Colonic mucosa (tissue), 4 donors: ENCODE measurements at regions not wholly inside any gene's neighbourhood (a gene's known extent, or its start where the extent isn't known, plus 50 kb on each side); places are given as distances from the start of the nearest gene placed in this dataset.

ENCODE experiments used
- DNase-seq: peaks from one replicate; pipeline ENCODE4 v3.0.0-alpha.2; 2020
- H3K27ac ChIP-seq: fragments of 200-600 bp; one replicate; pipeline ENCODE4 v1.8.0; 2021
- H3K27me3 ChIP-seq: fragments of 200-600 bp; one replicate; pipeline ENCODE4 v1.8.0; 2021
- H3K36me3 ChIP-seq: fragments of 200-600 bp; one replicate; pipeline ENCODE4 v1.8.0; 2021
- H3K4me1 ChIP-seq: fragments of 200-600 bp; one replicate; pipeline ENCODE4 v1.8.0; 2021; ENCODE audit warnings: mild to moderate bottlenecking
- H3K4me3 ChIP-seq: fragments of 200-600 bp; one replicate; pipeline ENCODE4 v1.8.0; 2021
- H3K9ac ChIP-seq, 2 donors: one replicate each; pipeline ENCODE4 v1.7.0; 2013; ENCODE audit warnings: control low read depth in 2 of 2, low read depth in 2 of 2, low read length in 2 of 2
- H3K9me3 ChIP-seq: fragments of 200-600 bp; one replicate; pipeline ENCODE4 v1.8.0; 2021
- intact Hi-C: fragments of 100-400 bp; cut with DNase I; formaldehyde crosslinking; loops from one replicate; pipeline ENCODE4 v1.14.1; 2022
- TF ChIP-seq, protein P1 (sequence below): fragments of 200-600 bp; IDR thresholded peaks from one replicate; pipeline ENCODE4 v1.8.0; 2022; ENCODE audit warnings: antibody characterized with exemption, mild to moderate bottlenecking
- donor health status: healthy.
- donor health status: DM: no; HTN: no; CAD: no.
- donor health status: DM: no; HTN: no; CAD: no.

DNA sequence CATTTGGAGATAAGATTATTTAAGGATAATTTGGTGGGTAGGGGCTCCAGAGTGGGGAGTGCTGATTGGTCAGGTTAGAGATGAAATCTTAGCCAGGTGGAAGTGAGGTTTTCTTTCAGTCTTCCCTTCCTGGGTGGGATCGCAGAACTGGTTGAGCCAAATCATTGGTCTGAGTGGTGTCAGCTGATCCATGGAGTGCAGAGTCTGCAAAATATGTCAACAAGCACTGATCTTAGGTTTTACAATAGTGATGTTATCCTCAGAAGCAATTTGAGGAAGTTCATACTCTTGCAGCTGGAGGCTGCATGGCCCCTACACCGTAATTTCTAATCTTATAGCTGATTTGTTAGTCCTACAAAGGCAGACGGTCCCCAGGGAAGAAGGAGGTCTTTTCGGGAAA, 1483.4 kb upstream of the ZEB2 start:
- no peak for DNase-seq
- intact Hi-C loops: no loop called here
- Histone ChIP-seq H3K9ac (no peak overlapping the region), H3K9me3 (no peaks in the 10 kb centered on the region), H3K27ac (no peak overlapping the region), H3K27me3 (no peaks in the 10 kb centered on the region), H3K4me3 (no peak overlapping the region), H3K4me1 (no peaks in the 10 kb centered on the region), H3K36me3 (no peaks in the 10 kb centered on the region)
- TF ChIP-seq, protein P1, sequence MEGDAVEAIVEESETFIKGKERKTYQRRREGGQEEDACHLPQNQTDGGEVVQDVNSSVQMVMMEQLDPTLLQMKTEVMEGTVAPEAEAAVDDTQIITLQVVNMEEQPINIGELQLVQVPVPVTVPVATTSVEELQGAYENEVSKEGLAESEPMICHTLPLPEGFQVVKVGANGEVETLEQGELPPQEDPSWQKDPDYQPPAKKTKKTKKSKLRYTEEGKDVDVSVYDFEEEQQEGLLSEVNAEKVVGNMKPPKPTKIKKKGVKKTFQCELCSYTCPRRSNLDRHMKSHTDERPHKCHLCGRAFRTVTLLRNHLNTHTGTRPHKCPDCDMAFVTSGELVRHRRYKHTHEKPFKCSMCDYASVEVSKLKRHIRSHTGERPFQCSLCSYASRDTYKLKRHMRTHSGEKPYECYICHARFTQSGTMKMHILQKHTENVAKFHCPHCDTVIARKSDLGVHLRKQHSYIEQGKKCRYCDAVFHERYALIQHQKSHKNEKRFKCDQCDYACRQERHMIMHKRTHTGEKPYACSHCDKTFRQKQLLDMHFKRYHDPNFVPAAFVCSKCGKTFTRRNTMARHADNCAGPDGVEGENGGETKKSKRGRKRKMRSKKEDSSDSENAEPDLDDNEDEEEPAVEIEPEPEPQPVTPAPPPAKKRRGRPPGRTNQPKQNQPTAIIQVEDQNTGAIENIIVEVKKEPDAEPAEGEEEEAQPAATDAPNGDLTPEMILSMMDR: no peak

- H3K4me3 ChIP-seq: no peak overlapping the region
- TF ChIP-seq, protein P1: no peak
- no peak overlapping the region for H3K27ac ChIP-seq
- intact Hi-C loops: no loop called here
- no peak overlapping the region for H3K9ac ChIP-seq
- no peak for DNase-seq
- H3K27me3 ChIP-seq: no peaks in the 10 kb centered on the region
- H3K4me1 ChIP-seq: no peaks in the 10 kb centered on the region
- H3K36me3 ChIP-seq: no peaks in the 10 kb centered on the region
- H3K9me3 ChIP-seq: no peaks in the 10 kb centered on the region
Measured at GRCh38 chr2:145994910-145995309, 1475.0 kb upstream of the ZEB2 start.

- Histone ChIP-seq H3K4me3 (no peak overlapping the region), H3K9ac (no peak overlapping the region), H3K27ac (no peak overlapping the region), H3K9me3 (no peaks in the 10 kb centered on the region), H3K4me1 (no peaks in the 10 kb centered on the region), H3K36me3 (no peaks in the 10 kb centered on the region), H3K27me3 (no peaks in the 10 kb centered on the region)
- intact Hi-C loops: no loop called here
- DNase-seq: no peak
- TF ChIP-seq, protein P1: no peak
Measured at GRCh38 chr2:145992572-145992971, 1472.7 kb upstream of the ZEB2 start.

- Histone ChIP-seq H3K36me3 (no peaks in the 10 kb centered on the region), H3K27me3 (no peaks in the 10 kb centered on the region), H3K4me3 (no peak overlapping the region), H3K27ac (no peak overlapping the region), H3K9ac (no peak overlapping the region), H3K4me1 (no peaks in the 10 kb centered on the region), H3K9me3 (no peaks in the 10 kb centered on the region)
- no peak for DNase-seq
- TF ChIP-seq, protein P1: no peak
- intact Hi-C loops: no loop called here
Measured at GRCh38 chr2:145987793-145988192, 1467.9 kb upstream of the ZEB2 start.

DNA sequence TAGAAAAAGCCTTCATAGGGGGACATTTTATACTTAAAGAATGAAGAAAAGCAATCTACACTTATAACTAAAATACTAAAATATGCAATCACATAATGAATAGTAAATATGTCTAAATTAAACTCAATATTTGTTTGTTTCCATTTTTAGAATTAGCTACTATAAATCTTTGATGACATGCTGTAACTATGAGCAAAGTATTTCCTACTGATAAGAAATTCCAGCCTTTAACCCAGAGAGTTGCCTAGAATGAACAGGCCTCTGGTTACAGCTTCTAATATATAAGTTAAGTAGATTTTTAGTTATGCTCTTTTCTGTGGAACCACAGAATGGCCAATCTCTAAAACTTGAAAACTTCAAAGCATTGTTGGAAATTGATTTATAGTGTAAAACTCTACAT, 1465.6 kb upstream of the ZEB2 start:
- Histone ChIP-seq H3K9ac (no peak overlapping the region), H3K4me3 (no peak overlapping the region), H3K9me3 (no peaks in the 10 kb centered on the region), H3K36me3 (no peaks in the 10 kb centered on the region), H3K27ac (no peak overlapping the region), H3K4me1 (no peaks in the 10 kb centered on the region), H3K27me3 (no peaks in the 10 kb centered on the region)
- intact Hi-C loops: no loop called here
- TF ChIP-seq, protein P1: no peak
- no peak for DNase-seq

DNA sequence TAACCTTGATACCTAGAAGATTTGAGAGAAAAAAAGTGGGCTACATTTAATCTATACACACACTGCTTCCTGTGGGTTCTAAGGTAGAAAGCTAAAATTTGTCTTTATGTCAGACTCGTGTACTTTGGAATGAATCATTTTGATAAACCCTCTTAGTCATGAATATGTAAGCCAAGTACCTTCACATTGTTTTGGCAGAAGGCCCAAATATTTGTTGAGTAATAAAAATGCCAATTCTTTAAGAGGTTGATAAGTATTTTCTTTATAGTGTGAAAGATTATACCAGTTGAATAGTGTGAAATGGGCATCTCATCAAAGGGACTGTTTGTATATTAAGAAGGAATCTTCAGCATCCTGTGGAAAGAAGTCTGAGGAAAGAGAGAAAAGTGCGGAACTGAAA, 1464.7 kb upstream of the ZEB2 start:
- H3K27ac ChIP-seq: no peak overlapping the region
- no peak for DNase-seq
- no peak overlapping the region for H3K9ac ChIP-seq
- H3K4me1 ChIP-seq: no peaks in the 10 kb centered on the region
- no peak overlapping the region for H3K4me3 ChIP-seq
- intact Hi-C loops: no loop called here
- no peaks in the 10 kb centered on the region for H3K27me3 ChIP-seq
- TF ChIP-seq, protein P1: no peak
- H3K36me3 ChIP-seq: no peaks in the 10 kb centered on the region
- H3K9me3 ChIP-seq: no peaks in the 10 kb centered on the region
